Body of pancreas (tissue), 4 donors: ENCODE measurements at regions not wholly inside any gene's neighbourhood (a gene's known extent, or its start where the extent isn't known, plus 50 kb on each side); places are given as distances from the start of the nearest gene placed in this dataset.

Source experiments
- ATAC-seq: fragments of 150-250 bp; one replicate; pipeline ENCODE4 v1.9.1; 2016
- DNase-seq, 4 donors: peaks; one replicate each; pipeline ENCODE4 v3.0.0-alpha.2; 2019
- H3K27ac ChIP-seq, 4 donors: fragments of 200-600 bp; sonication (generic); 1 replicate in 3 of 4; 2 replicates in 1 of 4; pipeline versions ENCODE4 v1.5.1 to v1.6.1; 2016 to 2019; ENCODE audit warnings: mild to moderate bottlenecking in 1 of 4, mixed read lengths in 1 of 4, moderate library complexity in 1 of 4
- H3K27me3 ChIP-seq, 2 donors: fragments of 200-600 bp; sonication (generic); one replicate each; pipeline ENCODE4 v1.6.0; 2016; ENCODE audit warnings: mild to moderate bottlenecking in 1 of 2
- H3K36me3 ChIP-seq, 2 donors: fragments of 200-600 bp; sonication (generic); replicated peaks in 1 of 2; 2 replicates each; pipeline ENCODE4 v1.5.1; 2016; ENCODE audit warnings: low read depth in 2 of 2; ENCODE audit not compliant: insufficient read depth in 1 of 2
- H3K4me1 ChIP-seq: fragments of 200-600 bp; sonication (generic); one replicate; pipeline ENCODE4 v1.6.0; 2016
- H3K4me3 ChIP-seq, 2 donors: fragments of 200-600 bp; sonication (generic); 1 replicate in 1 of 2; 2 replicates in 1 of 2; pipeline ENCODE4 v1.5.1; 2016 to 2019
- H3K9me3 ChIP-seq, 3 donors: fragments of 200-600 bp; sonication (generic); 1 replicate in 2 of 3; 2 replicates in 1 of 3; pipeline ENCODE4 v1.5.1; 2016
- POLR2A ChIP-seq, 3 donors: fragments of 450-650 bp; IDR thresholded peaks; one replicate each; pipeline ENCODE4 v1.6.1; 2016; ENCODE audit warnings: antibody characterized with exemption in 3 of 3, mild to moderate bottlenecking in 2 of 3
- WGBS, 2 donors: methylation state at CpG; one replicate each; pipeline ENCODE4 v1.1.5; 2017; 5-methylcytosine and 5-hydroxymethylcytosine counted together
- intact Hi-C: fragments of 100-400 bp; cut with DNase I; formaldehyde crosslinking; loops from one replicate; pipeline ENCODE4 v1.15.1; 2023
- TF ChIP-seq, protein P1 (sequence below), 7 experiments: fragments of 450-650 bp in 4 of 7; fragments of 200-600 bp in 3 of 7; sonication (generic) in 3 of 7; IDR thresholded peaks; one replicate each; pipeline ENCODE4 v1.5.1; 2016 to 2019; ENCODE audit warnings: antibody characterized with exemption in 7 of 7

DNA sequence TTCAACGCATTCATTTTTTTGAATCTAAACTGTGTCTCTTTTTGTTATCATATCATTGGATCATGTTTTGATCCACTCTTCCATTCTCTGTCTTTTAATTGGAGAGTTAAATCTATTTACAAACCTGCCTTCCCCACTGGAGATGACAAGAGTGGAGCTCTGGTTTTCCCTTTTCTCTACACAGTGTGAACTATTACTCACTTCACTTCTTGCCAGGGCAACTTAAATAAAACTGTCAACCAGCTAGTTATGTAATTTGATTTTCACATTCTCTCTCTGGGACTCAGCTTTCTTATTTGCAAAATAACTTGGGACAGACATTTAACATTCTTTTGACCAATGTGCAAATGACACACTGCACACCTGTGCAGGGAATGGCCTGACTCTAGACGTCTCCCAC is 230.8 kb upstream of the CST7 start:
- Histone ChIP-seq H3K4me1 (no peaks in the 10 kb centered on the region), H3K36me3 (no peaks in the 10 kb centered on the region), H3K27ac (no peak overlapping the region), H3K4me3 (no peak overlapping the region), H3K9me3 (peaks cover 0 to 3% (median 0%) of the 10 kb centered on the region in 3 donors), H3K27me3 (no peaks in the 10 kb centered on the region)
- WGBS, 2 donors, result 76 to 87% methylated on average over 2 of the region's 2 CpGs
- intact Hi-C loops, result no loop called here
- ATAC-seq (no peak), DNase-seq (no peak)
- TF ChIP-seq POLR2A (IDR thresholded peaks at IDR 0.05), result no peak
- TF ChIP-seq, protein P1, sequence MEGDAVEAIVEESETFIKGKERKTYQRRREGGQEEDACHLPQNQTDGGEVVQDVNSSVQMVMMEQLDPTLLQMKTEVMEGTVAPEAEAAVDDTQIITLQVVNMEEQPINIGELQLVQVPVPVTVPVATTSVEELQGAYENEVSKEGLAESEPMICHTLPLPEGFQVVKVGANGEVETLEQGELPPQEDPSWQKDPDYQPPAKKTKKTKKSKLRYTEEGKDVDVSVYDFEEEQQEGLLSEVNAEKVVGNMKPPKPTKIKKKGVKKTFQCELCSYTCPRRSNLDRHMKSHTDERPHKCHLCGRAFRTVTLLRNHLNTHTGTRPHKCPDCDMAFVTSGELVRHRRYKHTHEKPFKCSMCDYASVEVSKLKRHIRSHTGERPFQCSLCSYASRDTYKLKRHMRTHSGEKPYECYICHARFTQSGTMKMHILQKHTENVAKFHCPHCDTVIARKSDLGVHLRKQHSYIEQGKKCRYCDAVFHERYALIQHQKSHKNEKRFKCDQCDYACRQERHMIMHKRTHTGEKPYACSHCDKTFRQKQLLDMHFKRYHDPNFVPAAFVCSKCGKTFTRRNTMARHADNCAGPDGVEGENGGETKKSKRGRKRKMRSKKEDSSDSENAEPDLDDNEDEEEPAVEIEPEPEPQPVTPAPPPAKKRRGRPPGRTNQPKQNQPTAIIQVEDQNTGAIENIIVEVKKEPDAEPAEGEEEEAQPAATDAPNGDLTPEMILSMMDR (IDR thresholded peaks at IDR 0.05), result no peak

DNA sequence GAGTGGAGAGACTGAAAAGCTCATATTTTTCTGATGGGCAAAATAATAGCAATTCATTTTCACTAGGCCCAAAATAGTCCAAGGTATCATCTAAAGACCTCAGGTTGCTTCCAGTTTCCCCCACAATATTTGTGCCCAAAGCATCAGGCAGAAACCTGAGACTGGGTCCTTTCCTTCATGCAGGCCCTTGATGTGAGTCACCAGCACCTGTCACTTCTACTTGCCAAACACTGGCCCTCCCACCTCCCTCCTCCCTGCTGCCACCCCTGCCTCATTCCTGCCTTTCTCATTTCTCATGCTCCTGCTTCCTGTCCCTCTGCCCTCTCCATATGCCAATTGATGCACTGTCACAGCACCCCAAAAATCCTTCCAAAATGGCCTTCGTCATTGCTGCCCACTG is 230.4 kb upstream of the CST7 start:
- Histone ChIP-seq H3K4me3 (no peak overlapping the region), H3K36me3 (no peaks in the 10 kb centered on the region), H3K27ac (no peak overlapping the region), H3K27me3 (no peaks in the 10 kb centered on the region), H3K9me3 (no peaks in the 10 kb centered on the region), H3K4me1 (no peaks in the 10 kb centered on the region)
- ATAC-seq (no peak), DNase-seq (no peak)
- WGBS, 2 donors, result 86 to 88% methylated on average over 1 of the region's 1 CpG
- intact Hi-C loops, result no loop called here
- TF ChIP-seq POLR2A (IDR thresholded peaks at IDR 0.05), result no peak
- TF ChIP-seq, protein P1 (IDR thresholded peaks at IDR 0.05), result no peak

DNA sequence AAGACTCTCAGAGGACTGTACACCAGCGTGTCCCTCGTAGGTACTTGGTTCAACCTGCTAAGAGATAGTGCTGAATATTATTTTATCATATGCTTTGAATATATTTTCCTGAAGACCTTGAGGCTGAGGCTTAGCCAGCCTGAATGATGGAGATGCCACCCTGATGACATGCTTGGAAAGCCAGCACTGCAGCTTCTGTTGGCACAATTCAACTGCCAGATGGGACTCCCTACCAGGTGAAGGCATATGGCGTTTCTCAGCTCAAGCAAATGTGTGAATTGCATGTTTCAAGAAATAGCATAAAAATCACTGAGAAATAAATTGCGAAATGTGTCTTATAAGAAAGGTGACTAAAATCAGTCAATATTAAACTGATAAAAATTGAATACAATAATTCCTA is 228.1 kb upstream of the CST7 start:
- TF ChIP-seq, protein P1 (IDR thresholded peaks at IDR 0.05), result no peak
- TF ChIP-seq POLR2A (IDR thresholded peaks at IDR 0.05), result no peak
- Histone ChIP-seq H3K27me3 (no peaks in the 10 kb centered on the region), H3K36me3 (no peaks in the 10 kb centered on the region), H3K4me1 (no peaks in the 10 kb centered on the region), H3K27ac (no peak overlapping the region), H3K9me3 (no peaks in the 10 kb centered on the region), H3K4me3 (no peak overlapping the region)
- ATAC-seq, result no peak
- DNase-seq, result no peak
- 87 to 89% methylated on average over 4 of the region's 4 CpGs for WGBS, 2 donors
- intact Hi-C loops, result no loop called here

DNA sequence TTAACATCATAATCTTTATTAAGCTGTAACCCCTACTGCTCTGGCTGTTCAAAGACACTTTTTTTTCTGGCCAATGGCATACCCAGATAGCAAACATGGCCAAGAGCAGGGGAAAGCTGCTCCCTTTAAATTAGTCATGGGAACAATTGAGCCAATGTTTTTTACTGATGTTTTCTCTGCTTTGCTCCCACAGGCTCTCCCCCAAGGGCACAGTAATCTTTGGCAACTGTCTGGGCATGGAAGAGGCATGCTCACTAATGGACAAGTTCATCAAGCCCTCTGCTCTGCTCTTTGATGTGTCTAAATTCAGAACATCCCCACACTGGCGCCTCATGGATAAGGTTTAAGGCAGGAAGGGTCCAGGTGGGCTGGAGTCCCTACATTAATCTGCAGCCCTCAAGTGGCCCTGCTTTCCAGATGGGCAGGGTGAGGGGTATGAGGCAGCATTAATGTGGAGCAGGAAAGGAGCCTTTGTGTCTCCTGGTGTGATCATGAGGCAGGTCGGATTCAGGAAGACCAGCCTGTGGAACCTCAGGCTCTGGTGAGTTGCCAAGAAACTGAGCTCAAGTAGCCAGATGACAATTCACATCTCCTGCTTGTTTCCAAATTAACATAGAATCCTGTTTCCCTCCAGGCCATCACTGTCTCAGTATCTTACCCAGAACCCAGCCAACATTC is 227.0 kb upstream of the CST7 start:
- H3K9me3 ChIP-seq, result no peaks in the 10 kb centered on the region
- no peak overlapping the region for H3K4me3 ChIP-seq
- intact Hi-C loops, result no loop called here
- DNase-seq (no peak), ATAC-seq (no peak)
- H3K27me3 ChIP-seq, result no peaks in the 10 kb centered on the region
- WGBS, 2 donors, result 73 to 82% methylated on average over 1 to 2 of the region's 2 CpGs
- TF ChIP-seq, protein P1 (IDR thresholded peaks at IDR 0.05), result no peak
- TF ChIP-seq POLR2A (IDR thresholded peaks at IDR 0.05), result no peak
- H3K27ac ChIP-seq, result no peak overlapping the region
- H3K36me3 ChIP-seq, result no peaks in the 10 kb centered on the region
- H3K4me1 ChIP-seq, result no peaks in the 10 kb centered on the region

DNA sequence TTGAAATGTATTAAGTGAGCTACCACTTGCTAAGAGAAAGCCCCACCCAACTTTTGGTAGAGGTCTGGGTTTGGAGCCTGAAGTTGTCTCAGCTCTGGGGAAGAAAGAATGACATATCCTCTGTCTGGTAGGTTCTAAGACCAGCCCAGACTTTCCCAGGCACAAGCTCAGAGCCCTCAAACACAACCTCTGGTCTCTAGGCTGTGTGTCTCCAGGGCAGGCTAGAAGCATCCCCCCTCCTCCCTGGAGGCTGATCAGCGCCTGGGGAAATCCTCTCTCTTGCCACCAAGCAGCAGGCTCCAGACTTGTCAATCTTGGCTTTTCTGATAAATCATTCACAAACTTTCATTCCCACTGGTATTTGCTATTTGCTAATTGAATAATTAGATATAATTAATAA is 226.5 kb upstream of the CST7 start:
- Histone ChIP-seq H3K27me3 (no peaks in the 10 kb centered on the region), H3K9me3 (no peaks in the 10 kb centered on the region), H3K27ac (no peak overlapping the region), H3K4me1 (no peaks in the 10 kb centered on the region), H3K4me3 (no peak overlapping the region), H3K36me3 (no peaks in the 10 kb centered on the region)
- intact Hi-C loops, result no loop called here
- ATAC-seq (no peak), DNase-seq (no peak)
- 67 to 93% methylated on average over 1 of the region's 1 CpG for WGBS, 2 donors
- no peak for TF ChIP-seq POLR2A (IDR thresholded peaks at IDR 0.05)
- TF ChIP-seq, protein P1 (IDR thresholded peaks at IDR 0.05), result no peak
